Mesendoderm (in vitro differentiated cells): ENCODE measurements at regions not wholly inside any gene's neighbourhood (a gene's known extent, or its start where the extent isn't known, plus 50 kb on each side); places are given as distances from the start of the nearest gene placed in this dataset.
A peak's percentile ranks its signal among the peaks of the same experiment; 100 is the strongest.

Experiments used
- DNase-seq: peaks from one replicate; pipeline ENCODE4 v3.0.0; 2013
- H2AK5ac ChIP-seq: 2 replicates; pipeline ENCODE4 v1.6.1; 2013; ENCODE audit warnings: low read length, inconsistent platforms
- H2BK120ac ChIP-seq: 2 replicates; pipeline ENCODE4 v1.6.1; 2013; ENCODE audit warnings: low read depth, mild to moderate bottlenecking, low read length, moderate library complexity, mixed read lengths
- H2BK15ac ChIP-seq: replicated peaks from 2 replicates; pipeline ENCODE4 v1.6.1; 2013; ENCODE audit warnings: low read depth, mild to moderate bottlenecking, moderate library complexity
- H2BK5ac ChIP-seq: 2 replicates; pipeline ENCODE4 v1.6.1; 2013; ENCODE audit warnings: low read length, inconsistent platforms
- H3K18ac ChIP-seq: 2 replicates; pipeline ENCODE4 v1.6.1; 2013; ENCODE audit warnings: mild to moderate bottlenecking, low read length, mixed read lengths
- H3K23ac ChIP-seq: one replicate; pipeline ENCODE4 v1.6.1; 2013; ENCODE audit warnings: low read length
- H3K27ac ChIP-seq: 2 replicates; pipeline ENCODE4 v1.5.1; 2013; ENCODE audit warnings: low read depth, mild to moderate bottlenecking, inconsistent platforms, low read length, moderate library complexity
- H3K27me3 ChIP-seq: 2 replicates; pipeline ENCODE4 v1.6.1; 2013; ENCODE audit warnings: low read length, control low read depth, mild to moderate bottlenecking, inconsistent platforms; ENCODE audit not compliant: insufficient read depth, poor library complexity
- H3K36me3 ChIP-seq: 2 replicates; pipeline ENCODE4 v1.6.1; 2013; ENCODE audit warnings: low read length, inconsistent platforms; ENCODE audit not compliant: control insufficient read depth, insufficient read depth
- H3K4ac ChIP-seq: one replicate; pipeline ENCODE4 v1.6.1; 2013; ENCODE audit warnings: low read depth, mild to moderate bottlenecking, low read length, moderate library complexity
- H3K4me1 ChIP-seq: 2 replicates; pipeline ENCODE4 v1.6.1; 2013; ENCODE audit warnings: low read depth, low read length, inconsistent platforms; ENCODE audit not compliant: control insufficient read depth
- H3K4me2 ChIP-seq: 2 replicates; pipeline ENCODE4 v1.6.1; 2013; ENCODE audit warnings: low read length
- H3K4me3 ChIP-seq: 2 replicates; pipeline ENCODE4 v1.5.1; 2013; ENCODE audit warnings: mild to moderate bottlenecking, low read length
- H3K56ac ChIP-seq: one replicate; pipeline ENCODE4 v1.6.1; 2013; ENCODE audit warnings: low read length
- H3K79me1 ChIP-seq: 2 replicates; pipeline ENCODE4 v1.6.1; 2013; ENCODE audit warnings: low read length, inconsistent platforms
- H3K79me2 ChIP-seq: 2 replicates; pipeline ENCODE4 v1.6.1; 2013; ENCODE audit warnings: mild to moderate bottlenecking, low read length; ENCODE audit not compliant: control insufficient read depth, insufficient read depth
- H3K9ac ChIP-seq: 2 replicates; pipeline ENCODE4 v1.6.1; 2013; ENCODE audit warnings: low read length, inconsistent platforms
- H4K5ac ChIP-seq: one replicate; pipeline ENCODE4 v1.6.1; 2013; ENCODE audit warnings: low read length
- H4K8ac ChIP-seq: one replicate; pipeline ENCODE4 v1.6.1; 2013; ENCODE audit warnings: low read depth, mild to moderate bottlenecking, control low read depth, low read length, moderate library complexity
- WGBS: extraction: QIAGEN DNeasy Blood & Tissue Kit; methylation state at CpG from one replicate; pipeline ENCODE4 v1.1.7; 2013; ENCODE audit warnings: low lambda C conversion rate, missing lambda C conversion rate; ENCODE audit not compliant: insufficient coverage; ENCODE audit errors: extremely low coverage; 5-methylcytosine and 5-hydroxymethylcytosine counted together

DNA sequence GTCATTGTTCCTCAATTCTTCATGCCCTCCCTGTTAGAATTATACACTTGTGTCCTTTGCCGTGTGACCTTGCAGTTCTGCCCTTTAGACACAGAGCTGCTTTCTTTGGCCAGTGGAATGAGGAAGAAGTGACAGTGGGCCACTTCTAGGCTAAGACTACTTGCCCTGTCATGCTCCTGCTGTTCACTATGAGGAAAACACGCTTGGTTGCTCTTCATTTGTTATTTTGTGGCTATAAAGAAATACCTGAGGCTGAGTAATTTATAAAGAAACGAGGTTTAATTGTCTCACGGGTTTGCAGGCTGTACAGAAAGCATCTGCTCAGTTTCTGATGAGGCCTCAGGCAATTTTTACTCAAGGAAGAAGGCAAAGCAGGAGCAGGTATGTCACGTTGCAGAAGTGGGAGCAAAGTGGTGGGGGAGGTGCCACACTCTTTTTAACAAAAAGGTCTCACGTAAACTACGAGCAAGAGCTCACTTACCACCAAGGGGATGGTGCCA is 279.1 kb upstream of the DMAC1 start:
- no peak for DNase-seq
- no peak overlapping the region for H3K27ac ChIP-seq
- no peak overlapping the region for H2BK120ac ChIP-seq
- no peaks in the 10 kb centered on the region for H3K79me1 ChIP-seq
- no peak overlapping the region for H2BK5ac ChIP-seq
- no peaks in the 10 kb centered on the region for H3K36me3 ChIP-seq
- H3K4me3 ChIP-seq = no peak overlapping the region
- H3K9ac ChIP-seq = no peak overlapping the region
- H3K4me2 ChIP-seq = no peak overlapping the region
- H3K4ac ChIP-seq = no peak overlapping the region
- no peak overlapping the region for H3K56ac ChIP-seq
- H3K4me1 ChIP-seq = no peaks in the 10 kb centered on the region
- no peak overlapping the region for H4K8ac ChIP-seq
- no CpG with 5 or more reads among the region's 7 CpGs for WGBS
- no peak overlapping the region for H2BK15ac ChIP-seq
- no peak overlapping the region for H3K18ac ChIP-seq
- H2AK5ac ChIP-seq = no peak overlapping the region
- no peaks in the 10 kb centered on the region for H3K79me2 ChIP-seq
- no peaks in the 10 kb centered on the region for H3K27me3 ChIP-seq
- H4K5ac ChIP-seq = no peak overlapping the region
- no peak overlapping the region for H3K23ac ChIP-seq

GRCh38 chr9:8074713-8075286 is 275.2 kb upstream of the DMAC1 start:
- Histone ChIP-seq H3K4me3 (no peak overlapping the region), H3K27ac (no peak overlapping the region), H3K36me3 (no peaks in the 10 kb centered on the region), H3K18ac (no peak overlapping the region), H4K8ac (no peak overlapping the region), H3K4me1 (no peaks in the 10 kb centered on the region), H3K79me1 (no peaks in the 10 kb centered on the region), H3K79me2 (no peaks in the 10 kb centered on the region), H3K9ac (no peak overlapping the region), H3K23ac (no peak overlapping the region), H4K5ac (no peak overlapping the region), H3K27me3 (no peaks in the 10 kb centered on the region), H2BK5ac (no peak overlapping the region), H3K56ac (no peak overlapping the region), H2BK15ac (no peak overlapping the region), H3K4ac (no peak overlapping the region), H2BK120ac (no peak overlapping the region), H2AK5ac (no peak overlapping the region), H3K4me2 (no peak overlapping the region)
- WGBS = no CpG with 5 or more reads among the region's 6 CpGs
- no peak for DNase-seq

GRCh38 chr9:8071445-8071798 is 271.8 kb upstream of the DMAC1 start:
- H3K27me3 ChIP-seq = no peaks in the 10 kb centered on the region
- H2BK5ac ChIP-seq = no peak overlapping the region
- H3K27ac ChIP-seq = no peak overlapping the region
- H3K4ac ChIP-seq = no peak overlapping the region
- H2AK5ac ChIP-seq = no peak overlapping the region
- peak; percentile 37 for DNase-seq
- H2BK120ac ChIP-seq = no peak overlapping the region
- no peaks in the 10 kb centered on the region for H3K4me1 ChIP-seq
- no peak overlapping the region for H3K23ac ChIP-seq
- no peak overlapping the region for H3K4me3 ChIP-seq
- H3K79me2 ChIP-seq = no peaks in the 10 kb centered on the region
- no peak overlapping the region for H3K9ac ChIP-seq
- no peak overlapping the region for H4K5ac ChIP-seq
- H3K4me2 ChIP-seq = no peak overlapping the region
- H3K18ac ChIP-seq = no peak overlapping the region
- no peaks in the 10 kb centered on the region for H3K36me3 ChIP-seq
- no peak overlapping the region for H3K56ac ChIP-seq
- H4K8ac ChIP-seq = no peak overlapping the region
- H3K79me1 ChIP-seq = no peaks in the 10 kb centered on the region
- no peak overlapping the region for H2BK15ac ChIP-seq
- no CpG with 5 or more reads among the region's 4 CpGs for WGBS

DNA sequence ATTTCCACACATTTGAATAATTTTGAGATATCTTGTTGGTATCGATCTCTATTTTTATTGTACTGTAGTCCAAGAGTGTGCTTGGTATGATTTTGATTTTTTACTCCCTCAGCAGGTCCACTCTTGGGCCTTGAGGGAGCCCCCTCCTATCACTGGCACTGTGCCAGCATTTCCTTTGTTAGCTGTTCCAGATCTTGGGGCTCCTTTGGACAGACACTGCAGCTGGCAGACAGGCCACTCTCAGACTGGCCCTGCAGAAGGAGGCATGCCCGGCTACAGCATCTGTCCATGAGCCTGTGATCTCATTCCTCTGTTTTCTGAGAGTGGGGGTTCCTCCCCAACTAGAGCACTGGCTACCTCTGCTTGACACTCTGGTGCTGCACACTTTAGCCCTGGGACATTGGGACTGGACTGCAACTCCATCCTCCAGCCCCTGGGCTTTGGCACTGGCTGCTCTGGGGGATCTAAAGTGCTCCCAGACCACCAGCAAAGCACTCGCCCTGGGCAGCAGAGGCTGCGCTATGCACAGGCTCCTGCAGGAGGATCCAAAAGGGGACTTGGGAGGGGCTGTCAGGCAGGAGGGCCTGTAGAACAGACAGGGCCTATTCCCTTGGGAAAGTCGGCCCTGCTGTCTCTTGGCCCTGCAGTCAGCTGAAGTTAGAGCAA is 271.3 kb upstream of the DMAC1 start:
- H3K79me2 ChIP-seq = no peaks in the 10 kb centered on the region

GRCh38 chr9:8062459-8062858 is 262.9 kb upstream of the DMAC1 start:
- Histone ChIP-seq H3K36me3 (no peaks in the 10 kb centered on the region), H3K27ac (no peak overlapping the region), H3K9ac (no peak overlapping the region), H3K4me2 (no peak overlapping the region), H2BK120ac (no peak overlapping the region), H3K79me2 (no peaks in the 10 kb centered on the region), H3K4me1 (no peaks in the 10 kb centered on the region), H2BK5ac (no peak overlapping the region), H3K56ac (no peak overlapping the region), H3K18ac (no peak overlapping the region), H2AK5ac (no peak overlapping the region), H3K4ac (no peak overlapping the region), H4K5ac (no peak overlapping the region), H4K8ac (no peak overlapping the region), H3K4me3 (no peak overlapping the region), H3K79me1 (no peaks in the 10 kb centered on the region), H2BK15ac (no peak overlapping the region), H3K27me3 (no peaks in the 10 kb centered on the region), H3K23ac (no peak overlapping the region)
- DNase-seq = no peak
- no CpG with 5 or more reads among the region's 5 CpGs for WGBS

More for the DNA sequence above, 271.3 kb upstream of the DMAC1 start:
- WGBS = no CpG with 5 or more reads among the region's 5 CpGs
- Histone ChIP-seq H3K36me3 (no peaks in the 10 kb centered on the region), H3K4me3 (no peak overlapping the region), H3K4ac (no peak overlapping the region), H3K23ac (no peak overlapping the region), H3K79me1 (no peaks in the 10 kb centered on the region), H2BK5ac (no peak overlapping the region), H3K27ac (no peak overlapping the region), H2BK15ac (no peak overlapping the region), H4K5ac (no peak overlapping the region), H3K18ac (no peak overlapping the region), H4K8ac (no peak overlapping the region), H3K27me3 (no peaks in the 10 kb centered on the region), H2AK5ac (no peak overlapping the region), H3K9ac (no peak overlapping the region), H3K4me1 (no peaks in the 10 kb centered on the region), H2BK120ac (no peak overlapping the region), H3K4me2 (no peak overlapping the region), H3K56ac (no peak overlapping the region)
- DNase-seq = peak; percentile 28

GRCh38 chr9:8053501-8053900 is 253.9 kb upstream of the DMAC1 start:
- no peaks in the 10 kb centered on the region for H3K27me3 ChIP-seq
- H3K27ac ChIP-seq = no peak overlapping the region
- H3K36me3 ChIP-seq = no peaks in the 10 kb centered on the region
- no peak overlapping the region for H3K4me3 ChIP-seq
- H2BK15ac ChIP-seq = no peak overlapping the region
- no peak overlapping the region for H3K9ac ChIP-seq
- no peak overlapping the region for H2BK120ac ChIP-seq
- no peaks in the 10 kb centered on the region for H3K79me2 ChIP-seq
- no peaks in the 10 kb centered on the region for H3K4me1 ChIP-seq
- no peak overlapping the region for H2AK5ac ChIP-seq
- no peak overlapping the region for H3K4ac ChIP-seq
- H3K79me1 ChIP-seq = no peaks in the 10 kb centered on the region
- H3K56ac ChIP-seq = no peak overlapping the region
- no peak overlapping the region for H3K23ac ChIP-seq
- DNase-seq = no peak
- no peak overlapping the region for H3K18ac ChIP-seq
- no CpG with 5 or more reads among the region's 4 CpGs for WGBS
- no peak overlapping the region for H4K5ac ChIP-seq
- no peak overlapping the region for H2BK5ac ChIP-seq
- no peak overlapping the region for H4K8ac ChIP-seq
- H3K4me2 ChIP-seq = no peak overlapping the region
